Jurkat, Clone E6-1 (cell line): ENCODE measurements at regions not wholly inside any gene's neighbourhood (a gene's known extent, or its start where the extent isn't known, plus 50 kb on each side); places are given as distances from the start of the nearest gene placed in this dataset.

Experiments used
- DNase-seq: peaks from one replicate; pipeline ENCODE4 v3.0.0-alpha.2; 2011; ENCODE audit warnings: low read depth, low spot score
- H3K4me3 ChIP-seq: 2 replicates; pipeline ENCODE4 v1.5.1; 2011; ENCODE audit warnings: mild to moderate bottlenecking, low read length, control low read depth, moderate library complexity

DNA sequence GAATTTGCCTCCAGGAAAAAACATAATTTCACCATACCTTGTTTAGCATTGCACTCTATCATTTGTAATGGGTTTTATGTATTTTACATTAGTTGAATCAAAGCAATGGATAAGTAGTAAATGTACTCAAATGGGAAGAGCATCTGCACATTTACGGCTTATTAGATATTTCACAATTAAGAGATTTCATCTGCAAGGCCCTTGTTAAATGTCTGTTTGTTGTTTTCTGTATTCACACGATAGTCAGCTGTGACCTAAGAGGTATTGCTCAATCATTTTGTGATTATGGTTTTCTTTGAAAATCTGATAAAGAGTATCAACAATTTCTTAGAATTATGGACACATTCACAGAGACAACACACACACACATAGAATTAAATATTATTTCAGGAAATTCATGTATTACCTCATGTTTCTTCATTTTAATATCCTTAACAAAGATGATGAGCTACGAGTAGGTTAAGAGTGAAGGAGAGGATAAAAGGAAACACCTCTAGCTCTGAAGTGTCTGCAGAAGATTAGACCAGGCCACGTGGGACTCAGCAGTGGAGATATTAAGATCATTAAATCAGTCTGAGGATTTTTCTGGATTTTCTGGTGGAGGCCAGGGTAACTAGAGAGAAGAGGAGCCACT, 121.9 kb upstream of the POU1F1 start:
- no peak overlapping the region for H3K4me3 ChIP-seq
- no peak for DNase-seq

DNA sequence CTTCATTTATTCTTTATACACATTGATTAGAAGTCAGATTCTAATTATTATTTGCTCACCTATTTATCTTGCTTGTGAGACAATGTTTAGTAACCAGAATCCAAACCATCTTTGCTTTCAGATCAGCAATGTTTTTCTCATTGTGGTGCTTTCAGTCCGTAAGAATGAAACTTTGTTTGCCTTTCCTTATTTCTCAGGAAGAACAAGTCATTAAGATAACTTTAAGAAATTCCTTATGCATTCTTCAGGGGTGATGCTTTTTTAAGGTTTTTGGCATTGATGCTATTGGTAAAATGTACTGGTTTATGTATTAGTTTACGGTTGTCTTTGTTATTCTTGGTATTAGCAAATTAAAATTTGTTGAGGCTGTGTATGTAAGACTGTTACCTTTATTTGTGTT, 120.8 kb upstream of the POU1F1 start:
- DNase-seq = no peak
- no peak overlapping the region for H3K4me3 ChIP-seq

DNA sequence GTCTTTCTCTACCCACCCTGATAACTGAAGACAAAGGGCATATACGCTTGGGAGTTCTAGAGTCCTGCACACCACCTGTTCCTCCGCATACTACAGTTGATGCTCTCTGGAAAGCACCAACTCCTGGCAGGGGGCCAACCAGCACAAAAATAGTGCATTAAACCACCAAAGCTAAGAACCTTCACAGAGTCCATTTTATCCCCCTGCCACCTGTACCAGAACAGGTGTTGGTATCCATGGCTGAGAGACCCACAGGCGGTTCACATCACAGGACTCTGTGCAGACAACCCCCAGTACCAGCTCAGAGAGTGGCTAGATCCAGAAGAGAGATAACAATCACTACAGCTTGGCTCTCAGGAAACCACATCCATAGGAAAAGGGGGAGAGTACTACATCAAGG, 114.4 kb upstream of the POU1F1 start:
- peak; percentile 72 for DNase-seq
- no peak overlapping the region for H3K4me3 ChIP-seq

DNA sequence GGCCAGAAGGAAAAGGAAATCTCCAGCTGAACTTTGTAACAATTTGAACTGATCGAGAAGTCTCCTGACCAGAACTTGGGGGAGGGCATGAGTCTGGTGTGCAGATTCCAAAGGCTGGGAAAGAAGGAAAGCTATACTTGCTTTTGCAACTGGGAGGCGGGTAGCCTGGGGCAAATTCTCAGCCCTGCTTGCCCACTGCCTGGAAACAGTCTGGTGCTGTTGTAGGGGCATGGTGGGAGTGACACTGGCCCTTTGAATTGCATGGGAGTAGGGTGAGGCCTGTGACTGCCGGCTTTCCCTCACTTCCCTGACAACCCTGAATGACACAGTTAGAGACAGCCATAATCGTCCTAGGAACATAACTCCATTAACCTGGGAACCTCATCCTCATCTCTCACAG, 114.0 kb upstream of the POU1F1 start:
- no peak for DNase-seq
- no peak overlapping the region for H3K4me3 ChIP-seq

DNA sequence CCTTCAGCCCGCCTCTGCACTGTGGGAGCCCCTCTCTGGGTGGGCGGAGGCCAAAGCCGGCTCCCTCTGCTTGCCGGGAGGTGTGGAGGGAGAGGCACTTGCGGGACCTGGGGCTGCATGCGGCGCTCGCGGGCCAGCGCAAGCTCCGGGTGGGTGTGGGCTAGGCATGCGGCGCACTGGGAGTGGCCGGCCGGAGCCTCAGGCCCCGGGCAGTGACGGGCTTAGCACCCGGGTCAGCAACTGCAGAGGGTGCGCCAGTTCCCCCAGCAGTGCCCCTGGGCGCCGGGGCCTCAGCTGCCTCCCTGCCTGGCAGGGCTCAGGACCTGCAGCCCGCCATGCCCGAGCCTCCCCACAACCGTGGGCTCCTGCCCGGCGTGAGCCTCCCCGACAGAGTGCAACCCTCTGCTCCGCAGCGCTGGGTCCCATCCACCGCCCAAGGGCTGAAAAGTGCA, 98.9 kb upstream of the POU1F1 start:
- no peak for DNase-seq
- H3K4me3 ChIP-seq = no peak overlapping the region

DNA sequence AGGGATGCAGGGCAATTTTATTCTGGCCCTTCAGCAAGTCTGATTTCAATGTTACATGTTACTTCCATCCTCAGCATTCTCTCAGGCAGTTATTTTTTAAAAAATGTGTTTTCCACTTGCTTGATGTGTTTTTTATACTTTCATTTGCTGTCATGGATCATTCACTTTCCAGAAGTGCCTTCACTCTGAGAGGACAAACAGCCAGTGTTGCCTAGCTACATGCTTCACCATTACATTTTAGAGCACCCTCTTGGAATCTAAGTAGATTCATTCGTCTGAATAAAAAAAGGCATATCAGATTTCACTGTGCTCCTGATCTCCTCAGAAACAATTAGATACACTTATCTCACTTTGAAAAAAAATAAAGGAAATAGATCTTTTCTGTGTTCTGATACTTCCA, 93.6 kb upstream of the POU1F1 start:
- no peak for DNase-seq
- H3K4me3 ChIP-seq = no peak overlapping the region

DNA sequence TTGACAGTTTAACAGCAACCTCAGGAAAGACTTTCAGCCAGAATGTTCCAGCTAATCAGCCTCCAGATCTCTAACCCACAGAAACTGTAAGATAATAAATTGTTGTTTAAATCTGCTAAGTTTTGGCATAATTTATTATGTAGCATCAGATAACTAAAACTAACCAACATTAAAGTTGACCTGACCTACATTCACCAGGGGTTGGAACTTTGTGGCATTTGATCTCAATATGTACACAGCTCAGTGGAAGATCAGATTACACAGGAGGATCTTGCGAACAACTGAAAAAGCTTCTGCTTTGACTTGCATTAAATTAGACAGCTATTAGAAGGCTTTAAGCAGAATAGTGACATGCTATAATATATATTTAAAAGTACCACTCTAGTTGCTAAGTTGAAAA, 91.4 kb upstream of the POU1F1 start:
- DNase-seq = no peak
- no peak overlapping the region for H3K4me3 ChIP-seq

DNA sequence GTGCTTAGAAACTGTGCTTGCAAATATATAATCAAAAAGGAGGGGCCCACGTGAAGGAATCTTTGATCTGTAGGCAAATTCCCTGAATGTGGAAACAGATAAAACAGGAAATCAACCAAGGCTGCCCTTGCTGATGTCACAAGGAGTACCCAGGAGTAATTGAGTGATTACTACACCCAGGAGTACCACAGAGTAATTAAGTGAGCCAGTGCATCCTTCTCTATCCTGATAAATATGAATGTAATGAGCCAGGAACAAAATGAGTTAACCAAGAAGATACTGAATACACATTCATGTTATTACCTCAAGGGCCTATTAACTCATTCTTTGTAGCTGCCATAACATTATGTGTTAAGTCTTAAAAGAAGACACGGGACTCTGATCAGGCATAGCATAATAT, 87.3 kb upstream of the POU1F1 start:
- no peak for DNase-seq
- H3K4me3 ChIP-seq = no peak overlapping the region

DNA sequence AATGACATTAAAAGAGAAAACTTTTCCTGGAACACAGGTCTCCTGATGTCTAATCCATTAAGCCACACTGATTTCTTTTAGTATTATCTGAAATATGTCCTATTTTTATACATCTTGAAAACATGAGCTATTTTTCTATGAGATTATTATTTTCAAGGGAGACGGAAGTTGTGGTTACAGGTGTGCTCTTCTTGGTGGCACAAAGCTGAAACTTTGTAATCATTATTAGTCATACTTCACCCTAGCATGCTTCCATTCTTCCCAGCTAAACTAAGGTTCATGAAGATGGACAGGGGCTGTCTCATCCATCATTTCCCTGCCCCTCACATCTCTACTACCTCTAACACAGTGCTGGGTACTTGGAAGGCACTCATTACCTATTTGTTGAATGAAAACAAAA, 85.6 kb upstream of the POU1F1 start:
- no peak overlapping the region for H3K4me3 ChIP-seq
- DNase-seq = no peak

DNA sequence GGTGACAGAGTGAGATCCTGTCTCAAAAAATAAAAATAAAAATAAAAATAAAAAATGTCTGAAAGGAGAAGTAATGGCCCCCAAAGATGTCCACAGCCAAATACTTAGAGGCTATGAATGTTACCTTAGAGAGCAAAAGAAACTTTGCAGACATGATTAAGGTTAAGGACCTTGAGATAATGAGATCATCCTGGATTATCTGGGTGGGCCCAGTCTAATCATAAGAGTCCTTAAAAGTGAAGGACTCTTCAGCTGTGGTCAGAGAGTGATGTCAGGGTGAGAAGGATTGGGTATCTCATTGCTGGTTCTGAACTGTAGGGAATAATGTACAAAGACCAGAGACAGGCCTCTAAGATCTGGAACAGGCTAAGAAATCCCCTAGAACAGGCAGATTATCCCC, 84.9 kb upstream of the POU1F1 start:
- H3K4me3 ChIP-seq = no peak overlapping the region
- no peak for DNase-seq

DNA sequence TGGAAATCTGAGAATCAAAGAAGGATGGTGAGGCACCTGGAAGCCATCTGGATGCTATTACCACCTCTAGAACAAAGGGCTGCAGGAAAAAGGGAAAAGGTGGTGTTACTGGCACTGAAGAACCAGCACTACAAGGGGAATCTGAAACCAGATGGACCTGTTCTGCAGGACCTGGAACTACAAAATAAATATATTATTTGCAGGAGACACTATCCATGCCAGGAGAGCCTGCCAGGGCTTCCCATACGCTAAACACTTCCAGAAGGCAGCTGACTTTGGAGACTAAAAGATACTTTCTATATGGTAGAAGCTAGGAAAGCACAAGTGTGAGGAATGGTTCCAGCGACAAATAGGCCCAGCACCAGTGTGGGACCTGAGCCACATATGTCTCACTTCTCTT, 83.4 kb upstream of the POU1F1 start:
- no peak for DNase-seq
- H3K4me3 ChIP-seq = no peak overlapping the region

DNA sequence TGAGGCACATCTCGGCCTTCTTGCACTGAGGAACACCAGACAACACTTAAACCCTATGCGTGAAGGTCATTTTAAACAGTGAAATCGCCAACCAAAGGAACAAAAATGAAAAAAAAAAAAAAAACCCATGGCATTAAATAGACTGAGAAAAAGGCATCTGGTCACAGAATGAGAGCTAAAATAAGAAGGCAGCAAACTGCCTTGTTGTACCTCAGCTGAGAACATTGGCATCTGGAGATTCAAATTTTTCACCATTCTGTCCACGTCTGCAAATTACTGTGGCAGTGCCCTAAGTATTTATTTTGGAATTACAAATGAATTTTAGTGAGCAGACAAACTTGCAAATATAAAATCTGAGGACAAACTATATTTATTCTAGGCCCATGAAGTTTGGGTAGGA, 82.6 kb upstream of the POU1F1 start:
- no peak for DNase-seq
- no peak overlapping the region for H3K4me3 ChIP-seq

DNA sequence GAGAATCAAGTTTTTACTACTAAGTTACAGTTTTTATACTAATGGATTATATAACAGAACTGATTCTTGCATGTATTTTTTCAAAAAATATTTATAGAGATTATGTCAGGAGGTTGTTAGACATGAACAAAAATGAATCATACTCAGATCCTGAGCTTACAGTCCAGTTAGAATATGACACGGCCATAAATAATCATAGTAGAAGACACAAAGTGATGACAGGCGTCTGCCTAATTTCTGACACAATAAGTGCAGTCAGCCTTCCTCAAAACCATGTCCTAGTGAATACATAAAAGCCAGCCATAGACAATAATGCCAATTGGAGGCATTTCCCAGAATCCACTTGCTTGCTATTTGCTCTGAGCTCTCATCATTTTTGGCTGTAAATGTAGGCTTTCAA, 81.7 kb upstream of the POU1F1 start:
- H3K4me3 ChIP-seq = no peak overlapping the region
- DNase-seq = no peak

DNA sequence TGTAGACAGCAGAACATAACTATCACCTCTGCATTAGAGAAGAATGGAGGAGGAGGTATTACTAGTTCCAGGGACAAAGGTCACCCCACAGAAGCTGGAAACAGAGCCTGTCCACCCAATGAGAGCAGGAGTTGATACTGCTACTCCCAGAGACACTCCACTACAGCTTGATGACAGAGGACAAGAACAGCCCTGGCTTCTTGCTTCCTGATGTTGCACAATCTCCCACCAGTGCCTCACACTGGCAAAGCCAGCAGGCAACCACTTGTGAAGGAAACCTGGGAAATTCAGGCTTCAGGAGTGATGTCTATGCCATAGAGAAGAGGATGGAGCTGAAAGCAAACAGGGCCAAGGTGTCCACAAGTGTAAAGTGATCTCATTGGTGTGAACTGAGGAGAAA, 78.0 kb upstream of the POU1F1 start:
- H3K4me3 ChIP-seq = no peak overlapping the region
- DNase-seq = no peak

DNA sequence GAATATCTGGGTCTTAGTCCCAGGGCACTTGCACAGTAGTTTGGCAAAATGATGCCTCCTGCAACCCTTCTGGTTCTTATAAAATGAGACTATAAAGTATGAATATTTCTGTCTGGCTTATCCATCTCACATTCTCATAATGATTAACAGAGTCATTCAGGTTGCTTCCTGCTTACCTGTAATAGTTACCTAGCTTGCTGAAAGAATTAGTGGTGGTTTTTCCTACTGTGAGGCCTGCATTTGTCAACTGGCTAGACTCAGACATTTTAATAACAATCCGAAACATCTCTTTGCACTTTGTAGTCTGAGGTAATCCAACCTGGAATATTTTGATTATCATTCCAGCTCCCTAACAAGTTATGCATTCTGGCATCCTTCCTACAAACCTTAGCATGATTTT, 75.6 kb upstream of the POU1F1 start:
- no peak for DNase-seq

DNA sequence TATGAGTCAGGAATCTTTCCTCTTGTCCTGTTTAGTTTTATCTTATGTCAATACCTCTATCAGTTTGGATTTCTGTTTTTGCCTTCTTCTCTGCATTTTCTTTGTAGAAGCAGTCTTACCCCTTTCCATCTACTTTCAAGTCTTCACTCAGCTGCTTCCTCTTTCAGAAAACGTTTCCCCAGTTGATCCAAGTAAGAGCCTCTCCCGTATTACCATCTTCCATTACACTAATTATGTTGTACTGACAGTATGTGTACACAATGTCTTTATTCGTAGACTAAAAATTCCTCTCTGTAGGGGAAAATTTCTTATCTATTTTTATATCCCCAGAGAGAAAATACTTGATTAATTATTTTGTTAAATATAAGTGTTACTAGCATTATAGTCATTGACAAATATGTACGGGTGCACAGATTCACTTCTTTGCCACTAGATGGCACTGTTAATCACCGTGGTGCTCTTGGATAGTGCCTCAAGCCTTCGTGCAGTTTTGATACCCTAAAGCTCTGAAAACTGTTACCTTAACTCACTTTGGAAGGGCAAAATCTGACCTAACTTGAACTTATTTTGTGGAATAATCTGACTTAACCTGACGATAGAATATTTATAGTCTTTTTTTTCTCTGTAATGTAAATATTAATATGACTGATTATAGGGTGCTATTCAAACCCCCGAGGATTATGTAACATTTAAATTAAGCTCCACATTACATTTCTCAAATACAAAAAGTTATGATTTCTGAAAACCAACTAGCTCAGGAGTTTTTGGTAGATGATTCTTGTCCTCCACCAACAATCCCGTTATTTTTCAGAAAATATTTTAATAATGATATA, 74.2 kb upstream of the POU1F1 start:
- H3K4me3 ChIP-seq = no peak overlapping the region
- DNase-seq = peak; percentile 33

More for the DNA sequence above, 75.6 kb upstream of the POU1F1 start:
- no peak overlapping the region for H3K4me3 ChIP-seq

DNA sequence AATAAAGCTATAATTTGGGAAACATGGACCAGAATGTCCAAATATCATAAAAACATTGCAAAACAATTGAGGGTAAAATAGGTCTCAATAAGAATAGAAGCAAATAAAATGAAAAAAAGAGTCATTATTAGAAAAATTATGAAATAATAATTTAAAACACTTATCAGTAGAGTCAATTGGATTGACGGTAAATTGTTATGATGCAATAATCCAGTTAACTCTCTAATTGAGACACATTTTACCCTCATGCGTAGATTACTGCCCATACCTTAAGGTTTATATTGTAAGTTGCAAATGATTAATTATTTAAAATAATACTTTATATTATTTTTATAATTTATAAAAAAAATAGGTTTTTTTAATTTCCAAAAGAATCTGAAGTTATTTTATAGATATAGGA, 73.4 kb upstream of the POU1F1 start:
- no peak for DNase-seq
- H3K4me3 ChIP-seq = no peak overlapping the region

DNA sequence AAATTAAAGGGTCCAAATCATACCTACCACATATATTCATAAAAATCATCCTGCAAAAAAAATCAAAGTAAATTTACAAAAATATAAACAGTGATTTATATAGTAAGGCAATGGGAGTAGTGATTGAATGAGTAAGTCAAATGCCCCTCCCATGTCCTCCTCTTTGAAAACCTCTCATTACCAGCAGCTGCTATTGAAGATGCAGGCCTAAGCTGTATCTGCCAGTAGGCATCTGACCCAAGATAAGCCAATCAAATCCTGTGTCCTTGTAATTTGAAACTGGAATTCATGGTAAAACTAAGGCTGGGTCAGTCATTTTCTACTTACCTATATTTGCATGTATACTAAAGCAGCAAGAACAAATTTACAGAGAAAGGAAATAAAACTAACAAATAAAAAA, 60.4 kb upstream of the POU1F1 start:
- H3K4me3 ChIP-seq = no peak overlapping the region
- no peak for DNase-seq

DNA sequence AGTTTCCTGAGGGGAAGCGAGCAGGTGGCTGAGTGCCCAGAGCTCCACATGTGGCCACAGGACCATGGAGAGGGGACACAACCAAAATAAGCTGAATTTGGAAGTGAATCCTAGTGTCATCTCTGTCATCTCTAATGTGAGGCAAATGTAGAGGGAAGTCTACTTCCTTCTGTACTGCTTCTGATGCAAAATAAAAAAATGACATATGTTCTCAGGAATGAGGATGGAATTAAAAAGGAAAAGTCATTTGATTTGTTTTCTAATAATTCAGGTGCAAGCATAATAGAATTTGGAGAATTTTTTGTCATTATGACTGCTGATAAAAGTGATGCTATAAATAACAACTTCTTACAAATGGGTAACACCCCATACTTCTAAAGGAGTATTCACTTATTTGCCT, 59.5 kb upstream of the POU1F1 start:
- no peak for DNase-seq
- H3K4me3 ChIP-seq = no peak overlapping the region

DNA sequence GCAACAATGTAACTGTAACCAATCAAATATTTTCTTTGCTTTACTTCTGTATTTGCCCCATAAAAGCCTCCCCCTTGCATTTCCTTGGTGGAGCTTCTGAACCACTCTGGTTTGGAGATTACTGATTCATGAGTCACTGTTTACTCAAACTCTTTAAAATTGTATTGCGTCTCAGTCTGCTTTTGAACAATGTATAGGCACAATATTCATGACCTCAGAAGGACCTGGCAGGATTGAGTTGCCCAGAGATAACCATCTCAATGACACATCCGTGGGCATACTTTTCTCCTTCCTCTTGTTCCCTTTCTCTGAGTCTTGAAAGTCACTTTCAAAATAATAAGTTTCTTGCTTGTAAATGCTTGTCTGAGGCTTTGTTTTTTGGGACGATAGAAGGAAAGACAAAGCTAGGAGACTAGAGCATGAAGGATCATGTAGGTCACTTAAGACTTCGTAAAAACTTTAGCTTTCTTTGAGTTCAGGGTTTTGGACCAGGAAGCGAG, 57.1 kb upstream of the POU1F1 start:
- no peak overlapping the region for H3K4me3 ChIP-seq
- no peak for DNase-seq

DNA sequence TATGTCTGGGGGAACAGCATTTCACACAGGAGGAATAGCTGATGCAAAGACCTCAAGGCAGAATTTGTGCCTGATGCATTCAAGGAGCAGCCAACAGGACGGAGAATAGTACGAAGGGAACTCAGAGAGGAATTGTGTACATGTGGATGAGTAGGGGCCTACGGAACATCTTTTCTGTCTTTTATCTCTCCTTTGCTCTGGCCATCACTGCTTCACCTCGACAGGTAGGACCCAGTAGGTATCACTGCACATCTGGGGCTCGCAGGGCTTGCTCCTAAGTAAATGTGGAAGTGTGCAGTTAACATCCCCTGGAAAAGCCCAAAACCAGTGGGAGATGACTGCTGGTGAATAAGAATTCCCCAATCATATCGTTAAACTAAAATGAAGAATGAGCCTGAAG, 56.4 kb upstream of the POU1F1 start:
- no peak for DNase-seq
- no peak overlapping the region for H3K4me3 ChIP-seq
